ENCODE measurements at regions not wholly inside any gene's neighbourhood (a gene's known extent, or its start where the extent isn't known, plus 50 kb on each side); places are given as distances from the start of the nearest gene placed in this dataset.

DNA sequence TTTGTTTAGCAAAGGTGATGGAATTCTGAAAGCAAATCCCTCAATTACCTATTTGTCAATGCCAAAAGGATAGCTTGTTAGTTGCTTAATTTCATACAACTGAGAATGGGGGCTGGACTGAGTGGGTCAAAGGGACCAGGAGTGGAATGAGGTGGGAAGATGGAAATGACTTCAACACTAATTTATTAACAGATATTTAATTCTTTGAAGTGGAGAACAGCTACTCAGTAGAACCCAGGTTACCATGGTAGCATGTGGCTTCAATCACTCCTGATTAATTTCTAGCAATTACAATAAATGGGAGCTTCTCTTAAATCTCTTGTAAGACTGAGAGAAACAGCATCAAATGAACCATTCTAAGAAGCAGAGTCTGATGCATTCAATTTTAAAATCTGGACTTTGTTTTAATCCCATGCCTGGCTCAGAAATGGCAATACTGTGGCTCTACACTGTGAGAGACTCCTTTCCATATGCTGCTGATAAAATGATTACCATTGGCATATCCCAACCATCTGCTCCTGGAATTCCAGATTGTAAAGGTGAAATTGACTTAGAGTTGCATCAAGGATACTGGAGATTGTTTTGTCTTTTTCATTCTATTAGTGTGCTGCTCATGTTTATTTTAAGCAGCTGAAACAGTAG is 607.8 kb downstream of the SNAPC1 start:
- no peak overlapping the region for H3K4me3 ChIP-seq (ENCODE audit: low read depth in 1 of 3, low read length in 3 of 3)
- no peaks in the 10 kb centered on the region for H3K9me3 ChIP-seq (ENCODE audit: control insufficient read depth in 4 of 4, low read length in 3 of 4)
- no peak overlapping the region for H3K9ac ChIP-seq (ENCODE audit: low read depth in 1 of 2, low read length in 2 of 2)
- no peak for TF ChIP-seq TAF1 (conservative IDR thresholded peaks at IDR 0.05)
- TF ChIP-seq, protein P1, sequence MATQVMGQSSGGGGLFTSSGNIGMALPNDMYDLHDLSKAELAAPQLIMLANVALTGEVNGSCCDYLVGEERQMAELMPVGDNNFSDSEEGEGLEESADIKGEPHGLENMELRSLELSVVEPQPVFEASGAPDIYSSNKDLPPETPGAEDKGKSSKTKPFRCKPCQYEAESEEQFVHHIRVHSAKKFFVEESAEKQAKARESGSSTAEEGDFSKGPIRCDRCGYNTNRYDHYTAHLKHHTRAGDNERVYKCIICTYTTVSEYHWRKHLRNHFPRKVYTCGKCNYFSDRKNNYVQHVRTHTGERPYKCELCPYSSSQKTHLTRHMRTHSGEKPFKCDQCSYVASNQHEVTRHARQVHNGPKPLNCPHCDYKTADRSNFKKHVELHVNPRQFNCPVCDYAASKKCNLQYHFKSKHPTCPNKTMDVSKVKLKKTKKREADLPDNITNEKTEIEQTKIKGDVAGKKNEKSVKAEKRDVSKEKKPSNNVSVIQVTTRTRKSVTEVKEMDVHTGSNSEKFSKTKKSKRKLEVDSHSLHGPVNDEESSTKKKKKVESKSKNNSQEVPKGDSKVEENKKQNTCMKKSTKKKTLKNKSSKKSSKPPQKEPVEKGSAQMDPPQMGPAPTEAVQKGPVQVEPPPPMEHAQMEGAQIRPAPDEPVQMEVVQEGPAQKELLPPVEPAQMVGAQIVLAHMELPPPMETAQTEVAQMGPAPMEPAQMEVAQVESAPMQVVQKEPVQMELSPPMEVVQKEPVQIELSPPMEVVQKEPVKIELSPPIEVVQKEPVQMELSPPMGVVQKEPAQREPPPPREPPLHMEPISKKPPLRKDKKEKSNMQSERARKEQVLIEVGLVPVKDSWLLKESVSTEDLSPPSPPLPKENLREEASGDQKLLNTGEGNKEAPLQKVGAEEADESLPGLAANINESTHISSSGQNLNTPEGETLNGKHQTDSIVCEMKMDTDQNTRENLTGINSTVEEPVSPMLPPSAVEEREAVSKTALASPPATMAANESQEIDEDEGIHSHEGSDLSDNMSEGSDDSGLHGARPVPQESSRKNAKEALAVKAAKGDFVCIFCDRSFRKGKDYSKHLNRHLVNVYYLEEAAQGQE (IDR thresholded peaks at IDR 0.05) = no peak
- H3K27ac ChIP-seq (ENCODE audit: low read depth in 1 of 2, low read length in 2 of 2) = no peak overlapping the region
- H3K4me1 ChIP-seq (ENCODE audit: control insufficient read depth in 4 of 4, insufficient read depth in 4 of 4, low read length in 3 of 4) = no peaks in the 10 kb centered on the region
- H3K36me3 ChIP-seq (ENCODE audit: control insufficient read depth in 4 of 4, insufficient read depth in 3 of 4, low read depth in 1 of 4, low read length in 3 of 4) = no peaks in the 10 kb centered on the region
- H3K27me3 ChIP-seq (ENCODE audit: control insufficient read depth in 4 of 4, insufficient read depth in 4 of 4, low read length in 3 of 4) = no peaks in the 10 kb centered on the region
- no peak for DNase-seq (ENCODE audit: low spot score)

DNA sequence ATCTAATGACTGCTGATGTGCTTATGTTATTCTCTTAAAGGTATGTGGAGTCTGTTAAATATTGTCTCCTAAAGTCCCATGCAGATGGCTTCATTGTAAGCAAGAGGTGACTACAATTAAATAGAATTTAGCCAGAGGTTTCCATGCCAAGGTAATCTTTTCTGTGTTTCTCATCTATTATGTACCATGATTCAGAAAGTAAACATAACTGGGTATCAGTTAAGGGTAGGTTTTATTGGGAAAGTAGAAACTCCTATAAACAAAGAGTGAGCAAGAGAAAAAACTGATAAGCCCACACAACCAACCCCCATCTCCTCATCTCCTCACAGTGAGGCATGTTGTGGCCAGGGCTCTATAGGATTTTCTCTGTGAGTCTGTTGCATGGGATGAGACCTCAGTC is 611.7 kb downstream of the SNAPC1 start:
- H3K9ac ChIP-seq (ENCODE audit: low read depth in 1 of 2, low read length in 2 of 2) = no peak overlapping the region
- no peaks in the 10 kb centered on the region for H3K4me1 ChIP-seq (ENCODE audit: control insufficient read depth in 4 of 4, insufficient read depth in 4 of 4, low read length in 3 of 4)
- TF ChIP-seq, protein P2, sequence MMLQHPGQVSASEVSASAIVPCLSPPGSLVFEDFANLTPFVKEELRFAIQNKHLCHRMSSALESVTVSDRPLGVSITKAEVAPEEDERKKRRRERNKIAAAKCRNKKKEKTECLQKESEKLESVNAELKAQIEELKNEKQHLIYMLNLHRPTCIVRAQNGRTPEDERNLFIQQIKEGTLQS (IDR thresholded peaks at IDR 0.05) = no peak
- TF ChIP-seq HNF4G (IDR thresholded peaks at IDR 0.05) (no peak), TAF1 (conservative IDR thresholded peaks at IDR 0.05) (no peak), GABPA (IDR thresholded peaks at IDR 0.05 in 1 of 2, conservative IDR thresholded peaks at IDR 0.05 in 1 of 2) (no peak)
- TF ChIP-seq, protein P1 (IDR thresholded peaks at IDR 0.05) = no peak
- TF ChIP-seq, protein P3, sequence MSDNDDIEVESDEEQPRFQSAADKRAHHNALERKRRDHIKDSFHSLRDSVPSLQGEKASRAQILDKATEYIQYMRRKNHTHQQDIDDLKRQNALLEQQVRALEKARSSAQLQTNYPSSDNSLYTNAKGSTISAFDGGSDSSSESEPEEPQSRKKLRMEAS (IDR thresholded peaks at IDR 0.05) = no peak
- no peak for DNase-seq (ENCODE audit: low spot score)
- no peaks in the 10 kb centered on the region for H3K36me3 ChIP-seq (ENCODE audit: control insufficient read depth in 4 of 4, insufficient read depth in 3 of 4, low read depth in 1 of 4, low read length in 3 of 4)
- no peaks in the 10 kb centered on the region for H3K9me3 ChIP-seq (ENCODE audit: control insufficient read depth in 4 of 4, low read length in 3 of 4)
- no peaks in the 10 kb centered on the region for H3K27me3 ChIP-seq (ENCODE audit: control insufficient read depth in 4 of 4, insufficient read depth in 4 of 4, low read length in 3 of 4)
- no peak overlapping the region for H3K27ac ChIP-seq (ENCODE audit: low read depth in 1 of 2, low read length in 2 of 2)
- no peak overlapping the region for H3K4me3 ChIP-seq (ENCODE audit: low read depth in 1 of 3, low read length in 3 of 3)

DNA sequence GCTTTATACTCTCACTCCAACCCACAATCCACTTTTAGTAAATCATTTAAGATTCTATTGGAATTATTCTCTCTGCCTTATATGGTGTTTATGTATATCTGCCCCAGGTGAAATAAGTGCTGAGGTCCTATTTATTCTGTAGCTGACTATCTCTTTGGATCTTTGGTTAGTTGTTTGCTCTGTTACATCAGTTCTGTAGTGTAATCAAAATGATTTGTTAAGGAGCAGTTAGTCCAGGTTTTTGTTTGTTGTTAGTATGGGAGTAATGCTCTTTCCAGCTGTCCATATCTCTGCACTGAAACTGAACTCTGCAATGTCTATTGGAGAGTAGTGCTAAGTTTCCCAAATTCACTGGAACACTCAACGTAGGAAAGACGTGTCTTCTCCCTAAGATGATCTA is 615.8 kb downstream of the SNAPC1 start:
- TF ChIP-seq, protein P1 (IDR thresholded peaks at IDR 0.05) = no peak
- no peak for TF ChIP-seq RXRA (IDR thresholded peaks at IDR 0.05)
- peak in 1 of 2 donors; percentile 3 for TF ChIP-seq HNF4A (conservative IDR thresholded peaks at IDR 0.05)
- no peak overlapping the region for H3K4me3 ChIP-seq (ENCODE audit: low read depth in 1 of 3, low read length in 3 of 3)
- 49% methylated on average over 2 of the region's 2 CpGs for WGBS
- no peaks in the 10 kb centered on the region for H3K36me3 ChIP-seq (ENCODE audit: control insufficient read depth in 4 of 4, insufficient read depth in 3 of 4, low read depth in 1 of 4, low read length in 3 of 4)
- no peak for DNase-seq (ENCODE audit: low spot score)
- H3K4me1 ChIP-seq (ENCODE audit: control insufficient read depth in 4 of 4, insufficient read depth in 4 of 4, low read length in 3 of 4) = no peaks in the 10 kb centered on the region
- H3K27me3 ChIP-seq (ENCODE audit: control insufficient read depth in 4 of 4, insufficient read depth in 4 of 4, low read length in 3 of 4) = no peaks in the 10 kb centered on the region
- no peak overlapping the region for H3K27ac ChIP-seq (ENCODE audit: low read depth in 1 of 2, low read length in 2 of 2)
- H3K9me3 ChIP-seq (ENCODE audit: control insufficient read depth in 4 of 4, low read length in 3 of 4) = no peaks in the 10 kb centered on the region
- no peak overlapping the region for H3K9ac ChIP-seq (ENCODE audit: low read depth in 1 of 2, low read length in 2 of 2)
